KOPT-K1 (cell line): ENCODE measurements at regions not wholly inside any gene's neighbourhood (a gene's known extent, or its start where the extent isn't known, plus 50 kb on each side); places are given as distances from the start of the nearest gene placed in this dataset.

ENCODE experiments used
- H3K27ac ChIP-seq: fragments of 200-600 bp; sonication (generic); 2 replicates; pipeline ENCODE4 v1.5.1; 2016; ENCODE audit warnings: antibody characterized with exemption, mild to moderate bottlenecking, low read depth, low read length; ENCODE audit not compliant: poor library complexity, severe bottlenecking
- H3K36me3 ChIP-seq: fragments of 200-600 bp; sonication (generic); 2 replicates; pipeline ENCODE4 v1.5.1; 2017; ENCODE audit warnings: antibody characterized with exemption, mild to moderate bottlenecking, low read length, moderate library complexity; ENCODE audit not compliant: insufficient read depth
- H3K9me3 ChIP-seq: fragments of 200-600 bp; sonication (generic); 2 replicates; pipeline ENCODE4 v1.5.1; 2017; ENCODE audit warnings: antibody characterized with exemption, low read length, mild to moderate bottlenecking; ENCODE audit not compliant: insufficient read depth, poor library complexity, severe bottlenecking

DNA sequence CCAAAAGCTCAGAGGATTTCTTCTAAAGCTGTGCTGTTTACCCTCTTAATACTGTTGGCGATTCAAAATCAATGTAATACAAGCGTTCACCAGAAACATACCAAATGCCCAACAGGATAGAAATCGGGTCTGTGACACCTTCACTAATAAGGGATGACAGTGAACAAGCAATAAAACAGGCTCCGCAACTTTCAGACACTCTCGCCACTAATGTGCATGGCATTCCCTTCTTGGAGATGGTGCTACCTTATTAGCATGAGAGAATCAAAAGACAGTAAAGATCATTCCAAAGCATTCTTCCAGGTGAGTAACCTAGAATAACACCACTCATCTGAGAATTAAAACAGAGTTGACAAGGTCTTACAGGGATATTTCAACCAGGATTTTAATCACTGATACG, 367.1 kb downstream of the TTLL7 start:
- Histone ChIP-seq H3K27ac (no peak overlapping the region), H3K36me3 (no peaks in the 10 kb centered on the region), H3K9me3 (no peaks in the 10 kb centered on the region)

- H3K27ac ChIP-seq = no peak overlapping the region
- no peaks in the 10 kb centered on the region for H3K36me3 ChIP-seq
These were observed 371.9 kb downstream of the TTLL7 start for GRCh38 chr1:83627045-83627444.

DNA sequence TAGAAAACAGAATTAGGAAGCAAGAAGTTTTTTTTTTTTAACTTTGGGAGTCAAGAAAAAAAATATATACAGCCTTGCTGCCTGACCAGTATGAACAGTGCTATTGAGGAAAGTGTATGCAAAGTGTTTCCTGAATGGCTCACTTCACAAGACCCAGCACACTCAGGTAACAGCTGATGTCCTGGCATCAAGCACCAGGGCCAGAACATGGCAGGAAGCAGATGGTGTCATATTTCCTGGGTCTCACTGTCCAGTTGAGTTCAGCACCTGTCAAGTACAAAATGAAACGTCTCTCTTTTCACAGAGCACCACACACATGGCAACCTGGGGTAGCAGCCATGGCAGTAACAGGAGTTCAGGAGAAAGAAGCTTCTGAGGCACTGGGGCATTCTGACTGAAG, 372.3 kb downstream of the TTLL7 start:
- Histone ChIP-seq H3K9me3 (no peaks in the 10 kb centered on the region), H3K36me3 (no peaks in the 10 kb centered on the region), H3K27ac (no peak overlapping the region)

More at GRCh38 chr1:83627045-83627444, 371.9 kb downstream of the TTLL7 start:
- H3K9me3 ChIP-seq = no peaks in the 10 kb centered on the region

GRCh38 chr1:83625646-83626045, 373.3 kb downstream of the TTLL7 start:
- Histone ChIP-seq H3K27ac (no peak overlapping the region), H3K9me3 (no peaks in the 10 kb centered on the region), H3K36me3 (no peaks in the 10 kb centered on the region)

- no peaks in the 10 kb centered on the region for H3K9me3 ChIP-seq
- no peaks in the 10 kb centered on the region for H3K36me3 ChIP-seq
- H3K27ac ChIP-seq = no peak overlapping the region
These were observed 378.9 kb downstream of the TTLL7 start for GRCh38 chr1:83620016-83620415.

DNA sequence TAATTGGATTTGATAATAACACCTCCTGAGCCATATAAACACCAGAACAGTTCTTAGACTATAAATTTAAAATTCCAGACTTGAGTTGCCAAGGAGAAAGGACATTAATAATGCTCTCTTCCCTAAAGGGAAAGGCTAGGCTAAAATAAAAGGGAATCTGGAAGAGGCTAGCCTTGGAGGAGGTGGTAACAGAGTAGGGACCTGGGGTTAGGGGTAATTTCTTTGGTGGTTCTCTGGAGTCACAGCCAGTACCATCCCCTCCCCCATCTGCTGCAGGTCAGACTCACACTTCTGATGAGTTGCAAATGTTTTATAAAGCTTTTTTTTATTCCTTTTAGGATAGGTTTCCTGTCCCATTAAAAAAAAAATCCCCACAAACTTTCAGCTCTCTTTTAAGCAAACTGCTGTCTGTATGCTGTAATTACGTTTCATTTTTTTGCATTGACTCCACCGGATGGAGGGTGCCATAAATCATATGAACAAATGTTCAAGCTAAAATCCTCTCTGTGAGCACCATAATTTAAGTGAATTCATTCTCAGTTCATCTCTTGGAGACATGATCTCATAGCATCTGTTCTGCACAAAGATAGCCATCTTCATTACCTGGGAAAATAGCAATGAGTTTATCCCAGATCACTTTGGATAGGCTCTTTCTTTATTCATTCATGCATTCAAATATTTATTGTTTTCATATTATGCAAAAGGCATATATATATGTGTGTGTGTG, 379.6 kb downstream of the TTLL7 start:
- Histone ChIP-seq H3K27ac (no peak overlapping the region), H3K36me3 (no peaks in the 10 kb centered on the region), H3K9me3 (no peaks in the 10 kb centered on the region)

DNA sequence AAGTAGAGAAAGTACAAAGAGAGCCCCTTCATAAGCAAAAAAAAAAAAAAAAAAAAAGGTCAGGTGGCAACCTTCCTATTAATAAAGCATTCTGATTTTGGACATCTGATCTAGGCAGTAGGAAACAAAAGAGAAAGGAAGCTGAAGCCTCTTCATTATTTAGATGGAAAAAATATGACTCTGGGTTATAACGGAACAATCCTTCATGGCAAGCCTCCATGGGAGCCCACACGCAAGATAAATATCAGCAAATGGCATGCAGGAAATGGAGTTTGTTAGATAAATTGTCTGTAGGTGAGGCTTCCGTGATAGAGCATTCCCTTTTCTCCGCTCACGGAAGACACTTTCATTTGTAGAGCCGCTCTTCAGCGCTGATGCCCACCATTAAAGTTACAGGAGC, 381.0 kb downstream of the TTLL7 start:
- H3K36me3 ChIP-seq = no peaks in the 10 kb centered on the region
- no peaks in the 10 kb centered on the region for H3K9me3 ChIP-seq
- H3K27ac ChIP-seq = no peak overlapping the region

- H3K36me3 ChIP-seq = no peaks in the 10 kb centered on the region
- H3K9me3 ChIP-seq = no peaks in the 10 kb centered on the region
- H3K27ac ChIP-seq = no peak overlapping the region
These were observed 383.6 kb downstream of the TTLL7 start for GRCh38 chr1:83615370-83615769.

GRCh38 chr1:83606416-83606955, 392.4 kb downstream of the TTLL7 start:
- Histone ChIP-seq H3K27ac (no peak overlapping the region), H3K9me3 (no peaks in the 10 kb centered on the region), H3K36me3 (no peaks in the 10 kb centered on the region)

- H3K27ac ChIP-seq = no peak overlapping the region
- H3K36me3 ChIP-seq = no peaks in the 10 kb centered on the region
- H3K9me3 ChIP-seq = peaks cover 11% of the 10 kb centered on the region
These were observed 402.6 kb downstream of the TTLL7 start for GRCh38 chr1:83596331-83596730.

GRCh38 chr1:83593073-83593472, 405.9 kb downstream of the TTLL7 start:
- H3K36me3 ChIP-seq = no peaks in the 10 kb centered on the region
- H3K9me3 ChIP-seq = no peaks in the 10 kb centered on the region
- no peak overlapping the region for H3K27ac ChIP-seq

GRCh38 chr1:83588140-83588539, 410.8 kb downstream of the TTLL7 start:
- H3K9me3 ChIP-seq = peaks cover 6% of the 10 kb centered on the region
- H3K27ac ChIP-seq = no peak overlapping the region
- no peaks in the 10 kb centered on the region for H3K36me3 ChIP-seq

DNA sequence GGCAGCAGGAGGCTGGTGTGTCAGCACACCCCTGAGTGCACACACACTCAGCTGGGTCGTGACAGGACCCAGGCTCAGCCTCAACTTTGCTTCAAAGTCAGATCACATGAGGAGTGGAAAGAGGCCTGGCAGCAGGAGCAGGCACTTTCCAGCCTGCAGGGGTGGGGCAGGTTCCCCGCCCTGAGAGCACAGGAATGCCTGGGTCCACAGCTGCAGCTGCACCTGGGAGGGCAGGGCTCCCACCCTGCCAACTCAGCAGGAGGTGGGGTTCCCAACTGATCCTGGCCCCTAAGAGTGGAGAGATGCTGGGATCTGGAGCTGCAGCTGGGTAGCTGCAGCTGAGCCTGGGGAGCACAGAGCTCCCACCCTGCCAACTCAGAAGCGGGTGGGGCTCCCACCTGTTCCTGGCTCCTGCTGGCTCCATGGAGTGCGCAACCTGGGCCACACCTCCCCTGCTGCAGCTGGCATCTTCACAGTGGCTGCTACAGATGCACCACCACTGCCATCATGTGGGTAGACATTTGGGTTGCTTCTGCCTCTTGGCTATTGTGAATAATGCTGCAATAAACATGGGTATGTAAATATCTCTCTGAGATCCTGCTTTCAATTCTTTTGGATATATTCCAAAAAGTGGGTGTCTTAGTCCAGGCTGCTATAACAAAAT, 415.4 kb downstream of the TTLL7 start:
- H3K27ac ChIP-seq = no peak overlapping the region
- H3K9me3 ChIP-seq = peaks cover 20% of the 10 kb centered on the region
- no peaks in the 10 kb centered on the region for H3K36me3 ChIP-seq

GRCh38 chr1:83581747-83582146, 417.2 kb downstream of the TTLL7 start:
- peaks cover 20% of the 10 kb centered on the region for H3K9me3 ChIP-seq

DNA sequence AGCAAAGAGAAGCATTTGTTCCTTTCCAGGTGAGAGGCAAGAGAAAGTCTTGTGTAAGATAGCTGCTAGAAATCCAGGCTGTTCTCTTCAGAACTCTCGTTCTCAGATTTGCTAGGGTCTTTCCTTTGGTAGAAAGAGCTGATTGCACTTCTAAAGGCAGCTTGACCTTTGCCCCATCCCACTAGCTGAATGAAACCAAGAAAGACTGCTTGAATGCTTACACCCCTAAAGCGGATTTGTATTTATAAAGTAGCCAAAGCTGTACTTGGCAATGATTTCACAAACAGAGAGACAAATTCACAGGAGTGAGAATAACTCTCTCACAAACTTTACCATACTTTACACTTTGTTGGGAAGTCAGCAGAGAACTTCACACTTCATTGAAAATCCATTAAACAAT, 424.1 kb downstream of the TTLL7 start:
- H3K9me3 ChIP-seq = no peaks in the 10 kb centered on the region
- H3K36me3 ChIP-seq = no peaks in the 10 kb centered on the region
- H3K27ac ChIP-seq = no peak overlapping the region

More at GRCh38 chr1:83581747-83582146, 417.2 kb downstream of the TTLL7 start:
- no peaks in the 10 kb centered on the region for H3K36me3 ChIP-seq
- H3K27ac ChIP-seq = no peak overlapping the region

DNA sequence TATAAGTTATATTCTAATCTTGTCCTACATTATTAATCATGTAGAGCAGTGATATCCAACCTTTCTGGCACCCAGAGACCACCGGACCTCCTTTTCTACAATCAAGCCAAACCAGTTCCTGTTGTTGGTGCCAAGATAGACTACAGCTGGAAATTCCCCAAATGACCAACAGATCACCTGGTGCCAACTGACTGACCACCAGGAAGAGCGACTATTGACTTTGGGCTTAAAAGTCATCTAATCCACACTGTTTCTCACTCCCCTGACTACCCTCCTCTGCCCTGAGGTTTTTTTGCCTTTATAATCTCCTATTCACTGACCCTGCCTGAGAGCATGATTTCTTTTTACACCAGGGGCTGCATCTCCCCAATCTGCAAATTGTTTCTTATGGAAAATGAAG, 425.2 kb downstream of the TTLL7 start:
- Histone ChIP-seq H3K27ac (no peak overlapping the region), H3K9me3 (no peaks in the 10 kb centered on the region), H3K36me3 (no peaks in the 10 kb centered on the region)
